Stimulated activated CD4-positive, alpha-beta T cell treated with anti-CD3 and anti-CD28 coated beads, Interleukin-1b, Interleukin-23, amount 100 ng/mL, for 1 hour (primary cell): ENCODE measurements at regions not wholly inside any gene's neighbourhood (a gene's known extent, or its start where the extent isn't known, plus 50 kb on each side); places are given as distances from the start of the nearest gene placed in this dataset.

ENCODE experiments used
- DNase-seq, 2 donors: peaks; one replicate each; pipeline ENCODE4 v3.0.0-alpha.2; 2020; ENCODE audit warnings: low read depth in 2 of 2

GRCh38 chr9:80552931-80553330 lies 981.2 kb downstream of the TLE4 start:
- no peak for DNase-seq

GRCh38 chr9:80550181-80550580 lies 978.4 kb downstream of the TLE4 start:
- DNase-seq = no peak

GRCh38 chr9:80547613-80548012 lies 975.8 kb downstream of the TLE4 start:
- no peak for DNase-seq

GRCh38 chr9:80540387-80540786 lies 968.6 kb downstream of the TLE4 start:
- DNase-seq = no peak

- no peak for DNase-seq
Observed at GRCh38 chr9:80538976-80539375, 967.2 kb downstream of the TLE4 start.

- no peak for DNase-seq
Observed at GRCh38 chr9:80522465-80522864, 950.7 kb downstream of the TLE4 start.

- DNase-seq = no peak
Observed at GRCh38 chr9:80521151-80521550, 949.4 kb downstream of the TLE4 start.

GRCh38 chr9:80520231-80520630 lies 948.5 kb downstream of the TLE4 start:
- no peak for DNase-seq

- no peak for DNase-seq
Observed at GRCh38 chr9:80518441-80518840, 946.7 kb downstream of the TLE4 start.

- no peak for DNase-seq
Observed at GRCh38 chr9:80516679-80517078, 944.9 kb downstream of the TLE4 start.

- no peak for DNase-seq
Observed at GRCh38 chr9:80509358-80509757, 937.6 kb downstream of the TLE4 start.

- DNase-seq = no peak
Observed at GRCh38 chr9:80507611-80508010, 935.8 kb downstream of the TLE4 start.

GRCh38 chr9:80504601-80505230 lies 933.0 kb downstream of the TLE4 start:
- no peak for DNase-seq

GRCh38 chr9:80503671-80504281 lies 932.0 kb downstream of the TLE4 start:
- DNase-seq = no peak

- no peak for DNase-seq
Observed at GRCh38 chr9:80502306-80502705, 930.5 kb downstream of the TLE4 start.

- no peak for DNase-seq
Observed at GRCh38 chr9:80501635-80502034, 929.9 kb downstream of the TLE4 start.

GRCh38 chr9:80500300-80500699 lies 928.5 kb downstream of the TLE4 start:
- DNase-seq = no peak

GRCh38 chr9:80498001-80498555 lies 926.3 kb downstream of the TLE4 start:
- DNase-seq = no peak

- DNase-seq = no peak
Observed at GRCh38 chr9:80496901-80497556, 925.3 kb downstream of the TLE4 start.

- no peak for DNase-seq
Observed at GRCh38 chr9:80493258-80493657, 921.5 kb downstream of the TLE4 start.

GRCh38 chr9:80492221-80492620 lies 920.5 kb downstream of the TLE4 start:
- DNase-seq = no peak

- no peak for DNase-seq
Observed at GRCh38 chr9:80491086-80491696, 919.4 kb downstream of the TLE4 start.

- no peak for DNase-seq
Observed at GRCh38 chr9:80489329-80489728, 917.6 kb downstream of the TLE4 start.
